HCEC 1CT (cell line): ENCODE measurements at regions not wholly inside any gene's neighbourhood (a gene's known extent, or its start where the extent isn't known, plus 50 kb on each side); places are given as distances from the start of the nearest gene placed in this dataset.

ENCODE experiments used
- DNase-seq: peaks from one replicate; pipeline ENCODE4 v3.0.0-alpha.2; 2017

- DNase-seq: no peak
These were observed 95.0 kb upstream of the ACTBL2 start for GRCh38 chr5:57577432-57578175.

GRCh38 chr5:57576317-57576716 lies 93.7 kb upstream of the ACTBL2 start:
- DNase-seq: no peak

GRCh38 chr5:57575839-57576238 lies 93.2 kb upstream of the ACTBL2 start:
- DNase-seq: no peak

- DNase-seq: no peak
These were observed 89.8 kb upstream of the ACTBL2 start for GRCh38 chr5:57572461-57572860.

GRCh38 chr5:57569601-57570000 lies 87.0 kb upstream of the ACTBL2 start:
- DNase-seq: no peak

GRCh38 chr5:57568136-57568535 lies 85.5 kb upstream of the ACTBL2 start:
- DNase-seq: no peak

- no peak for DNase-seq
These were observed 84.3 kb upstream of the ACTBL2 start for GRCh38 chr5:57566914-57567313.

- DNase-seq: no peak
These were observed 78.7 kb upstream of the ACTBL2 start for GRCh38 chr5:57561231-57561842.

GRCh38 chr5:57559110-57559635 lies 76.6 kb upstream of the ACTBL2 start:
- no peak for DNase-seq

- DNase-seq: no peak
These were observed 69.4 kb upstream of the ACTBL2 start for GRCh38 chr5:57552033-57552432.

- no peak for DNase-seq
These were observed 68.6 kb upstream of the ACTBL2 start for GRCh38 chr5:57551251-57551650.

GRCh38 chr5:57550132-57550531 lies 67.5 kb upstream of the ACTBL2 start:
- DNase-seq: no peak

GRCh38 chr5:57549566-57549965 lies 67.0 kb upstream of the ACTBL2 start:
- no peak for DNase-seq

GRCh38 chr5:57540823-57541222 lies 58.2 kb upstream of the ACTBL2 start:
- DNase-seq: no peak

- DNase-seq: no peak
These were observed 56.7 kb upstream of the ACTBL2 start for GRCh38 chr5:57539281-57539701.

GRCh38 chr5:57538341-57538955 lies 55.8 kb upstream of the ACTBL2 start:
- no peak for DNase-seq

- no peak for DNase-seq
These were observed 55.2 kb upstream of the ACTBL2 start for GRCh38 chr5:57537811-57538210.

GRCh38 chr5:57532513-57533497 lies 50.2 kb upstream of the ACTBL2 start:
- no peak for DNase-seq
